Colonic mucosa (tissue), 4 donors: ENCODE measurements at regions not wholly inside any gene's neighbourhood (a gene's known extent, or its start where the extent isn't known, plus 50 kb on each side); places are given as distances from the start of the nearest gene placed in this dataset.

Experiments used
- DNase-seq: peaks from one replicate; pipeline ENCODE4 v3.0.0-alpha.2; 2020
- H3K27ac ChIP-seq: fragments of 200-600 bp; one replicate; pipeline ENCODE4 v1.8.0; 2021
- H3K27me3 ChIP-seq: fragments of 200-600 bp; one replicate; pipeline ENCODE4 v1.8.0; 2021
- H3K36me3 ChIP-seq: fragments of 200-600 bp; one replicate; pipeline ENCODE4 v1.8.0; 2021
- H3K4me1 ChIP-seq: fragments of 200-600 bp; one replicate; pipeline ENCODE4 v1.8.0; 2021; ENCODE audit warnings: mild to moderate bottlenecking
- H3K4me3 ChIP-seq: fragments of 200-600 bp; one replicate; pipeline ENCODE4 v1.8.0; 2021
- H3K9ac ChIP-seq, 2 donors: one replicate each; pipeline ENCODE4 v1.7.0; 2013; ENCODE audit warnings: control low read depth in 2 of 2, low read depth in 2 of 2, low read length in 2 of 2
- H3K9me3 ChIP-seq: fragments of 200-600 bp; one replicate; pipeline ENCODE4 v1.8.0; 2021
- CTCF ChIP-seq: fragments of 200-600 bp; IDR thresholded peaks from one replicate; pipeline ENCODE4 v1.8.0; 2022; ENCODE audit warnings: antibody characterized with exemption, mild to moderate bottlenecking
- intact Hi-C: fragments of 100-400 bp; cut with DNase I; formaldehyde crosslinking; loops from one replicate; pipeline ENCODE4 v1.14.1; 2022
- donor health status: healthy.
- donor health status: DM: no; HTN: no; CAD: no.
- donor health status: DM: no; HTN: no; CAD: no.

- no peak overlapping the region for H3K4me3 ChIP-seq
- no peak overlapping the region for H3K9ac ChIP-seq
- peak overlapping the region; percentile 19 for H3K27ac ChIP-seq
- no peaks in the 10 kb centered on the region for H3K36me3 ChIP-seq
- no peak for DNase-seq
- no peaks in the 10 kb centered on the region for H3K9me3 ChIP-seq
- intact Hi-C loops: no loop called here
- H3K4me1 ChIP-seq: no peaks in the 10 kb centered on the region
- TF ChIP-seq CTCF: no peak
- H3K27me3 ChIP-seq: no peaks in the 10 kb centered on the region
Measured at GRCh38 chr3:110654843-110655502, 416.6 kb upstream of the NECTIN3 start.

- Histone ChIP-seq H3K9ac (no peak overlapping the region), H3K4me1 (no peaks in the 10 kb centered on the region), H3K9me3 (no peaks in the 10 kb centered on the region), H3K27me3 (no peaks in the 10 kb centered on the region), H3K36me3 (no peaks in the 10 kb centered on the region), H3K4me3 (no peak overlapping the region), H3K27ac (no peak overlapping the region)
- no peak for TF ChIP-seq CTCF
- intact Hi-C loops: no loop called here
- no peak for DNase-seq
Measured at GRCh38 chr3:110656394-110657025, 415.1 kb upstream of the NECTIN3 start.

GRCh38 chr3:110664148-110664547 lies 407.5 kb upstream of the NECTIN3 start:
- H3K27ac ChIP-seq: no peak overlapping the region
- no peak for DNase-seq
- no peak overlapping the region for H3K9ac ChIP-seq
- no peaks in the 10 kb centered on the region for H3K4me1 ChIP-seq
- intact Hi-C loops: no loop called here
- no peaks in the 10 kb centered on the region for H3K27me3 ChIP-seq
- no peak for TF ChIP-seq CTCF
- no peaks in the 10 kb centered on the region for H3K36me3 ChIP-seq
- H3K9me3 ChIP-seq: no peaks in the 10 kb centered on the region
- H3K4me3 ChIP-seq: no peak overlapping the region

GRCh38 chr3:110666495-110666894 lies 405.1 kb upstream of the NECTIN3 start:
- H3K27me3 ChIP-seq: no peaks in the 10 kb centered on the region
- no peaks in the 10 kb centered on the region for H3K36me3 ChIP-seq
- intact Hi-C loops: no loop called here
- no peak overlapping the region for H3K27ac ChIP-seq
- no peak for DNase-seq
- TF ChIP-seq CTCF: no peak
- no peak overlapping the region for H3K9ac ChIP-seq
- H3K4me1 ChIP-seq: no peaks in the 10 kb centered on the region
- no peaks in the 10 kb centered on the region for H3K9me3 ChIP-seq
- no peak overlapping the region for H3K4me3 ChIP-seq

GRCh38 chr3:110667216-110667615 lies 404.4 kb upstream of the NECTIN3 start:
- no peaks in the 10 kb centered on the region for H3K9me3 ChIP-seq
- H3K27ac ChIP-seq: no peak overlapping the region
- no peak for DNase-seq
- H3K27me3 ChIP-seq: no peaks in the 10 kb centered on the region
- no peak for TF ChIP-seq CTCF
- H3K36me3 ChIP-seq: no peaks in the 10 kb centered on the region
- intact Hi-C loops: no loop called here
- no peaks in the 10 kb centered on the region for H3K4me1 ChIP-seq
- no peak overlapping the region for H3K4me3 ChIP-seq
- no peak overlapping the region for H3K9ac ChIP-seq
